MM.1S (cell line): ENCODE measurements at regions not wholly inside any gene's neighbourhood (a gene's known extent, or its start where the extent isn't known, plus 50 kb on each side); places are given as distances from the start of the nearest gene placed in this dataset.

Source experiments
- EZH2 ChIP-seq: fragments of 300-600 bp; sonication (generic); optimal IDR thresholded peaks from 2 replicates; pipeline ENCODE3; 2017; ENCODE audit warnings: low read depth, mild to moderate bottlenecking, antibody characterized with exemption, low read length, mixed read lengths
- EZH2phosphoT487 ChIP-seq: fragments of 300-600 bp; sonication (generic); IDR thresholded peaks from 2 replicates; pipeline ENCODE4 v1.6.1; 2018; ENCODE audit warnings: antibody characterized with exemption, low read length
- TF ChIP-seq, protein P1 (sequence below): fragments of 300-600 bp; sonication (generic); IDR thresholded peaks from 2 replicates; pipeline ENCODE4 v1.5.1; 2016; ENCODE audit warnings: antibody characterized with exemption, low read length, mixed read lengths

DNA sequence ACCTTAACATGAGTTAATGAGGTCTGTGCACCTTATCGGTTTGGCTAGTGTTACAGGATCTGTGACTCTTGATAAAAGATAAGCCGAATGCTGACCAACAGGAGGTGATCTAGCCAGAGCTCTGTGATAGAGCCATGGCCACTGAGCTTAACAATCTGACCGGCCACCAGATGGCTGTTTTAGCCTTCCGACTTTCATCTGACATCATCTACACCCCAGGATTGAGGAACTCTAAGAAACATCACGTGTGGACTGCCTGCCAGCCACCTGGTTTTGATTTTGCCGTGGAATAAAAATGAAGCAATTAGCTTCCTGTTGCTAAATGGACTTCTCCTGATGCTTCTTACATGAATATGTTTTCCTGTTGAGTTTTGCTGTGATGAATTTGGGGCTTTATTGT, 281.3 kb downstream of the CEMIP2 start:
- TF ChIP-seq, protein P1, sequence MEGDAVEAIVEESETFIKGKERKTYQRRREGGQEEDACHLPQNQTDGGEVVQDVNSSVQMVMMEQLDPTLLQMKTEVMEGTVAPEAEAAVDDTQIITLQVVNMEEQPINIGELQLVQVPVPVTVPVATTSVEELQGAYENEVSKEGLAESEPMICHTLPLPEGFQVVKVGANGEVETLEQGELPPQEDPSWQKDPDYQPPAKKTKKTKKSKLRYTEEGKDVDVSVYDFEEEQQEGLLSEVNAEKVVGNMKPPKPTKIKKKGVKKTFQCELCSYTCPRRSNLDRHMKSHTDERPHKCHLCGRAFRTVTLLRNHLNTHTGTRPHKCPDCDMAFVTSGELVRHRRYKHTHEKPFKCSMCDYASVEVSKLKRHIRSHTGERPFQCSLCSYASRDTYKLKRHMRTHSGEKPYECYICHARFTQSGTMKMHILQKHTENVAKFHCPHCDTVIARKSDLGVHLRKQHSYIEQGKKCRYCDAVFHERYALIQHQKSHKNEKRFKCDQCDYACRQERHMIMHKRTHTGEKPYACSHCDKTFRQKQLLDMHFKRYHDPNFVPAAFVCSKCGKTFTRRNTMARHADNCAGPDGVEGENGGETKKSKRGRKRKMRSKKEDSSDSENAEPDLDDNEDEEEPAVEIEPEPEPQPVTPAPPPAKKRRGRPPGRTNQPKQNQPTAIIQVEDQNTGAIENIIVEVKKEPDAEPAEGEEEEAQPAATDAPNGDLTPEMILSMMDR, result no peak
- TF ChIP-seq EZH2 (no peak), EZH2phosphoT487 (no peak)
